Stimulated activated CD4-positive, alpha-beta T cell treated with anti-CD3 and anti-CD28 coated beads, Interleukin-15, amount 100 ng/mL, for 48 hours (primary cell): ENCODE measurements at regions not wholly inside any gene's neighbourhood (a gene's known extent, or its start where the extent isn't known, plus 50 kb on each side); places are given as distances from the start of the nearest gene placed in this dataset.
"Not testable (repeated sequence)": the region's sequence is repeated elsewhere in the genome, so short reads cannot be mapped to it uniquely, and the experiment has no call there.

Source experiments
- DNase-seq, 2 donors: peaks; one replicate each; pipeline ENCODE4 v3.0.0-alpha.2; 2020; ENCODE audit warnings: low read depth in 2 of 2

- no peak for DNase-seq
Observed at GRCh38 chr1:182260516-182260915, 131.1 kb downstream of the GLUL start.

- DNase-seq: no peak
Observed at GRCh38 chr1:182259968-182260367, 131.6 kb downstream of the GLUL start.

- DNase-seq: peak; percentile 31 to 36
Observed at GRCh38 chr1:182259229-182259872, 132.2 kb downstream of the GLUL start.

- DNase-seq: no peak
Observed at GRCh38 chr1:182257369-182258063, 134.1 kb downstream of the GLUL start.

GRCh38 chr1:182256931-182257330 is 134.7 kb downstream of the GLUL start:
- no peak for DNase-seq

- no peak for DNase-seq
Observed at GRCh38 chr1:182255494-182255893, 136.1 kb downstream of the GLUL start.

- no peak for DNase-seq
Observed at GRCh38 chr1:182253319-182253860, 138.2 kb downstream of the GLUL start.

GRCh38 chr1:182251561-182251960 is 140.0 kb downstream of the GLUL start:
- DNase-seq: no peak

- peak; percentile 27 to 37 for DNase-seq
Observed at GRCh38 chr1:182249201-182249676, 142.4 kb downstream of the GLUL start.

- peak; percentile 7 to 25 for DNase-seq
Observed at GRCh38 chr1:182248721-182249120, 142.9 kb downstream of the GLUL start.

GRCh38 chr1:182247813-182248212 is 143.8 kb downstream of the GLUL start:
- not testable (repeated sequence) for DNase-seq

- DNase-seq: no peak
Observed at GRCh38 chr1:182246783-182247182, 144.8 kb downstream of the GLUL start.

- no peak for DNase-seq
Observed at GRCh38 chr1:182245040-182245439, 146.6 kb downstream of the GLUL start.

- no peak for DNase-seq
Observed at GRCh38 chr1:182244451-182244850, 147.1 kb downstream of the GLUL start.

GRCh38 chr1:182242641-182243040 is 148.9 kb downstream of the GLUL start:
- no peak for DNase-seq

GRCh38 chr1:182240085-182240484 is 151.5 kb downstream of the GLUL start:
- DNase-seq: no peak

GRCh38 chr1:182238421-182238820 is 153.2 kb downstream of the GLUL start:
- DNase-seq: no peak

- DNase-seq: no peak
Observed at GRCh38 chr1:182237329-182237728, 154.3 kb downstream of the GLUL start.

GRCh38 chr1:182236651-182237077 is 154.9 kb downstream of the GLUL start:
- no peak for DNase-seq

GRCh38 chr1:182235952-182236650 is 155.5 kb downstream of the GLUL start:
- DNase-seq: no peak

GRCh38 chr1:182235604-182235951 is 156.0 kb downstream of the GLUL start:
- DNase-seq: no peak

GRCh38 chr1:182229921-182230491 is 161.6 kb downstream of the GLUL start:
- no peak for DNase-seq
